Liver (tissue), 7 donors: ENCODE measurements at regions not wholly inside any gene's neighbourhood (a gene's known extent, or its start where the extent isn't known, plus 50 kb on each side); places are given as distances from the start of the nearest gene placed in this dataset.

ENCODE experiments used
- DNase-seq: peaks from one replicate; pipeline ENCODE4 v3.0.0-alpha.2; 2017; ENCODE audit warnings: low spot score
- H3K27ac ChIP-seq, 2 donors: one replicate each; pipeline ENCODE4 v1.7.0; 2013; ENCODE audit warnings: inconsistent platforms in 2 of 2, low read length in 2 of 2, control low read depth in 1 of 2, low read depth in 1 of 2, mild to moderate bottlenecking in 1 of 2
- H3K27me3 ChIP-seq, 4 donors: one replicate each; pipeline versions ENCODE4 v1.6.1 to v1.7.0; 2013; ENCODE audit warnings: low read length in 3 of 4, inconsistent platforms in 1 of 4, mild to moderate bottlenecking in 1 of 4, moderate library complexity in 1 of 4; ENCODE audit not compliant: control insufficient read depth in 4 of 4, insufficient read depth in 4 of 4
- H3K36me3 ChIP-seq, 4 donors: one replicate each; pipeline versions ENCODE4 v1.6.1 to v1.7.0; 2013; ENCODE audit warnings: low read length in 3 of 4, mild to moderate bottlenecking in 3 of 4, low read depth in 1 of 4, moderate library complexity in 1 of 4; ENCODE audit not compliant: control insufficient read depth in 4 of 4, insufficient read depth in 3 of 4
- H3K4me1 ChIP-seq, 4 donors: one replicate each; pipeline versions ENCODE4 v1.6.1 to v1.7.0; 2013; ENCODE audit warnings: low read length in 3 of 4, mild to moderate bottlenecking in 3 of 4, moderate library complexity in 1 of 4; ENCODE audit not compliant: control insufficient read depth in 4 of 4, insufficient read depth in 4 of 4
- H3K4me3 ChIP-seq, 3 donors: one replicate each; pipeline versions ENCODE4 v1.6.1 to v1.7.0; 2013; ENCODE audit warnings: low read length in 3 of 3, control low read depth in 1 of 3, low read depth in 1 of 3, mild to moderate bottlenecking in 1 of 3
- H3K9ac ChIP-seq, 2 donors: one replicate each; pipeline ENCODE4 v1.7.0; 2013; ENCODE audit warnings: low read length in 2 of 2, mild to moderate bottlenecking in 2 of 2, moderate library complexity in 2 of 2, control low read depth in 1 of 2, low read depth in 1 of 2
- H3K9me3 ChIP-seq, 4 donors: one replicate each; pipeline versions ENCODE4 v1.6.1 to v1.7.0; 2013; ENCODE audit warnings: low read length in 3 of 4; ENCODE audit not compliant: control insufficient read depth in 4 of 4
- EGR1 ChIP-seq, 2 donors: IDR thresholded peaks; 2 replicates each; pipeline ENCODE4 v1.6.1; 2016 to 2018; ENCODE audit warnings: antibody characterized with exemption in 2 of 2, low read depth in 2 of 2
- FOXA1 ChIP-seq: IDR thresholded peaks from 2 replicates; pipeline ENCODE4 v1.6.1; 2016; ENCODE audit warnings: antibody characterized with exemption
- GABPA ChIP-seq, 2 donors: IDR thresholded peaks in 1 of 2; conservative IDR thresholded peaks in 1 of 2; 2 replicates each; pipeline ENCODE4 v1.6.1; 2016; ENCODE audit warnings: antibody characterized with exemption in 2 of 2, mild to moderate bottlenecking in 1 of 2, moderate library complexity in 1 of 2
- HNF4A ChIP-seq, 2 donors: conservative IDR thresholded peaks; 2 replicates each; pipeline ENCODE4 v1.6.1; 2016; ENCODE audit warnings: antibody characterized with exemption in 2 of 2, mild to moderate bottlenecking in 2 of 2
- HNF4G ChIP-seq: IDR thresholded peaks from 2 replicates; pipeline ENCODE4 v1.6.1; 2016; ENCODE audit warnings: antibody characterized with exemption
- JUND ChIP-seq, 2 donors: IDR thresholded peaks; 2 replicates each; pipeline ENCODE4 v1.6.1; 2016; ENCODE audit warnings: antibody characterized with exemption in 2 of 2
- NR2F2 ChIP-seq: IDR thresholded peaks from 2 replicates; pipeline ENCODE4 v1.6.1; 2016; ENCODE audit warnings: antibody characterized with exemption
- RAD21 ChIP-seq, 2 donors: IDR thresholded peaks; 2 replicates each; pipeline ENCODE4 v1.6.1; 2016; ENCODE audit warnings: antibody characterized with exemption in 2 of 2, mild to moderate bottlenecking in 2 of 2
- RXRA ChIP-seq, 2 donors: IDR thresholded peaks; 2 replicates each; pipeline ENCODE4 v1.6.1; 2017 to 2018; ENCODE audit warnings: antibody characterized with exemption in 2 of 2, mild to moderate bottlenecking in 1 of 2
- TAF1 ChIP-seq: conservative IDR thresholded peaks from 2 replicates; pipeline ENCODE4 v1.6.1; 2016; ENCODE audit warnings: antibody characterized with exemption, mild to moderate bottlenecking
- YY1 ChIP-seq: IDR thresholded peaks from 2 replicates; pipeline ENCODE4 v1.6.1; 2016; ENCODE audit warnings: antibody characterized with exemption, mild to moderate bottlenecking
- ZBTB33 ChIP-seq: IDR thresholded peaks from 2 replicates; pipeline ENCODE4 v1.6.1; 2016; ENCODE audit warnings: antibody characterized with exemption
- WGBS: extraction: QIAGEN DNeasy Blood & Tissue Kit; methylation state at CpG from one replicate; pipeline ENCODE4 v1.1.7; 2013; 5-methylcytosine and 5-hydroxymethylcytosine counted together
- TF ChIP-seq, protein P1 (sequence below): IDR thresholded peaks from 2 replicates; pipeline ENCODE4 v1.6.1; 2016; ENCODE audit warnings: antibody characterized with exemption, mild to moderate bottlenecking
- TF ChIP-seq, protein P2 (sequence below): IDR thresholded peaks from 2 replicates; pipeline ENCODE4 v1.6.1; 2016; ENCODE audit warnings: antibody characterized with exemption
- donor health status: healthy.
- donor health status: healthy.
- donor health status: healthy.
- donor health status: healthy.

DNA sequence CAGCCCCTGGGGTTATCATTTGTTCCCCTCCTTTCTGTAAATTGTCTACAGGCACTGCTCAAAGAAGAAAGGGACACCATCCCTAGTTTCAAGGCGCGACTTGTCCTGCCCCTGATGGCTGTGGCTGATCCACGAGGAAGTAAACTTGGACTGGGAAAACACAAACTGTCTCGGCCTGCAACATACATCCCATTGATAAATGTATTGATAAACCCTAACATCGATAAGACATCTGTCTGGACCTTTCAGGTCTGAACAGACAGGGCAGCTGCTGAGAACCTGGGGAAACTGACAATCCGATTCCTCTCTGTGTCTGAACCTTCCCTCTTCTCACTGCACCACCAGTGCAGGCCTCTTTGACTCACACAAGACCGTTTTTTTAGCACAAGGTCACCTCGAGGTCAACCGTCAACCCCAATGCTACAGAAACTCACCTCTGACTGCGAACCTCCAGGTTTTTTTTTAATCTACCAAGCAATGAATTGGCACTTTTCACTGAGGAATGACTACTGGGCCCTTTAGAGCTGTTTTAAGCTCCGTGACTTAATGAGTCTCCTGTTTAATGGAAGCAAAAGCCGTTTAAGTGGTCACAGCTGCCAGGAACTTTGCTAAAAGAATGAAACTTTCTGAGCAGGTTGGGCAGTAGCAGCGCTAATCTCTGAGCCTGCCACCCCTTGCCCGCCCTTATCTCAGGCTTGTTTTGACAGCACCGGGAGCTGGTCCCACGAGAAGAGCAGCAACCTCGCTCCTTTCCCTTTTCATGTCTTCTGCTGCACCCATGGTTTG is 203.8 kb upstream of the TMEM45B start:
- no peak for TF ChIP-seq NR2F2
- TF ChIP-seq YY1: no peak
- TF ChIP-seq, protein P1, sequence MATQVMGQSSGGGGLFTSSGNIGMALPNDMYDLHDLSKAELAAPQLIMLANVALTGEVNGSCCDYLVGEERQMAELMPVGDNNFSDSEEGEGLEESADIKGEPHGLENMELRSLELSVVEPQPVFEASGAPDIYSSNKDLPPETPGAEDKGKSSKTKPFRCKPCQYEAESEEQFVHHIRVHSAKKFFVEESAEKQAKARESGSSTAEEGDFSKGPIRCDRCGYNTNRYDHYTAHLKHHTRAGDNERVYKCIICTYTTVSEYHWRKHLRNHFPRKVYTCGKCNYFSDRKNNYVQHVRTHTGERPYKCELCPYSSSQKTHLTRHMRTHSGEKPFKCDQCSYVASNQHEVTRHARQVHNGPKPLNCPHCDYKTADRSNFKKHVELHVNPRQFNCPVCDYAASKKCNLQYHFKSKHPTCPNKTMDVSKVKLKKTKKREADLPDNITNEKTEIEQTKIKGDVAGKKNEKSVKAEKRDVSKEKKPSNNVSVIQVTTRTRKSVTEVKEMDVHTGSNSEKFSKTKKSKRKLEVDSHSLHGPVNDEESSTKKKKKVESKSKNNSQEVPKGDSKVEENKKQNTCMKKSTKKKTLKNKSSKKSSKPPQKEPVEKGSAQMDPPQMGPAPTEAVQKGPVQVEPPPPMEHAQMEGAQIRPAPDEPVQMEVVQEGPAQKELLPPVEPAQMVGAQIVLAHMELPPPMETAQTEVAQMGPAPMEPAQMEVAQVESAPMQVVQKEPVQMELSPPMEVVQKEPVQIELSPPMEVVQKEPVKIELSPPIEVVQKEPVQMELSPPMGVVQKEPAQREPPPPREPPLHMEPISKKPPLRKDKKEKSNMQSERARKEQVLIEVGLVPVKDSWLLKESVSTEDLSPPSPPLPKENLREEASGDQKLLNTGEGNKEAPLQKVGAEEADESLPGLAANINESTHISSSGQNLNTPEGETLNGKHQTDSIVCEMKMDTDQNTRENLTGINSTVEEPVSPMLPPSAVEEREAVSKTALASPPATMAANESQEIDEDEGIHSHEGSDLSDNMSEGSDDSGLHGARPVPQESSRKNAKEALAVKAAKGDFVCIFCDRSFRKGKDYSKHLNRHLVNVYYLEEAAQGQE: no peak
- no peak for TF ChIP-seq HNF4G
- no peak for TF ChIP-seq RXRA (IDR thresholded peaks at IDR 0.05)
- no peak for TF ChIP-seq RAD21 (IDR thresholded peaks at IDR 0.05)
- TF ChIP-seq, protein P2, sequence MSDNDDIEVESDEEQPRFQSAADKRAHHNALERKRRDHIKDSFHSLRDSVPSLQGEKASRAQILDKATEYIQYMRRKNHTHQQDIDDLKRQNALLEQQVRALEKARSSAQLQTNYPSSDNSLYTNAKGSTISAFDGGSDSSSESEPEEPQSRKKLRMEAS: no peak
- no peak for TF ChIP-seq TAF1
- TF ChIP-seq JUND (IDR thresholded peaks at IDR 0.05): no peak
- TF ChIP-seq ZBTB33: no peak
- no peak for TF ChIP-seq HNF4A (conservative IDR thresholded peaks at IDR 0.05)
- no peak for TF ChIP-seq GABPA (IDR thresholded peaks at IDR 0.05 in 1 of 2, conservative IDR thresholded peaks at IDR 0.05 in 1 of 2)
- TF ChIP-seq EGR1 (IDR thresholded peaks at IDR 0.05; ENCODE audit: low read depth in 2 of 2): no peak
- no peak for TF ChIP-seq FOXA1
- Histone ChIP-seq H3K27ac (no peak overlapping the region), H3K27me3 (no peaks in the 10 kb centered on the region), H3K9ac (no peak overlapping the region), H3K9me3 (no peaks in the 10 kb centered on the region), H3K36me3 (no peaks in the 10 kb centered on the region), H3K4me1 (no peaks in the 10 kb centered on the region), H3K4me3 (no peak overlapping the region)
- WGBS: 48% methylated on average over 17 of the region's 17 CpGs
- no peak for DNase-seq

DNA sequence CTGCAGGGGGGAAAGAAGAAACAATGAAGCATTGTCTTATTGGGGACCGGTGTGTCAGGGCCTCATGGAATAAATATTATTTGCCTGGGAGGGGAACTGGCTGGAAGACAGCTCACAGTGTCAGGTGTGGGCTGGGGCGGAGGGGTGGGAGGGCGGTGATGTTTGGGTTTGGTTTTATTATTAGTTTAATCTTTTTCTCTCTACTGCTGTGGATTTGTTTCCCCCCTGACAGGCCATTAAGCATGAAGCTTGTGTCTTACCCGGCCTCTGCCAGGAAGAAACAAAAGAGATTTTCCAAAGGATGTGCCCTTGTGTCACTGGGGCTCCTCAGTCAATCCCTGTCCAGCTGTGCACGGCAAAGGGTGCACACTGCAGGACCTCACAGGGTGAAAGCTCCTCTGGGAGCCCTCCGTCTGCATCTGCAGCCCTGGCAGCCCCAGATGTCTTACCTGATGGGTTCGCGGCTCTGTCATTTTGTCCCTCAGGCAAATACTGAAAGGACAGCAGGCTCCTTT is 203.1 kb upstream of the TMEM45B start:
- Histone ChIP-seq H3K9me3 (no peaks in the 10 kb centered on the region), H3K9ac (no peak overlapping the region), H3K4me3 (no peak overlapping the region), H3K27me3 (no peaks in the 10 kb centered on the region), H3K4me1 (no peaks in the 10 kb centered on the region), H3K36me3 (no peaks in the 10 kb centered on the region), H3K27ac (no peak overlapping the region)
- no peak for DNase-seq
- no peak for TF ChIP-seq ZBTB33
- WGBS: 55% methylated on average over 8 of the region's 8 CpGs
